Lower leg skin (tissue), 4 donors: ENCODE measurements at regions not wholly inside any gene's neighbourhood (a gene's known extent, or its start where the extent isn't known, plus 50 kb on each side); places are given as distances from the start of the nearest gene placed in this dataset.
"Not testable (repeated sequence)": the region's sequence is repeated elsewhere in the genome, so short reads cannot be mapped to it uniquely, and the experiment has no call there.

Experiments
- DNase-seq, 2 donors: peaks; one replicate each; pipeline ENCODE4 v3.0.0-alpha.2; 2019; ENCODE audit warnings: low spot score in 2 of 2
- H3K4me3 ChIP-seq: fragments of 200-600 bp; sonication (generic); 2 replicates; pipeline ENCODE4 v1.5.1; 2017; ENCODE audit warnings: mild to moderate bottlenecking, low read depth; ENCODE audit not compliant: poor library complexity, severe bottlenecking
- POLR2A ChIP-seq, 2 donors: fragments of 450-650 bp; IDR thresholded peaks; one replicate each; pipeline ENCODE4 v1.6.1; 2016 to 2017; ENCODE audit warnings: antibody characterized with exemption in 2 of 2, mild to moderate bottlenecking in 1 of 2, moderate library complexity in 1 of 2
- WGBS, 2 donors: methylation state at CpG; one replicate each; pipeline ENCODE4 v1.1.5; 2018; 5-methylcytosine and 5-hydroxymethylcytosine counted together
- intact Hi-C: fragments of 100-400 bp; cut with DNase I; formaldehyde crosslinking; loops from one replicate; pipeline ENCODE4 v1.15.0; 2023; ENCODE audit warnings: low total_unique reads
- TF ChIP-seq, protein P1 (sequence below), 3 donors: fragments of 450-650 bp; IDR thresholded peaks; one replicate each; pipeline ENCODE4 v1.5.1; 2016; ENCODE audit warnings: antibody characterized with exemption in 3 of 3, mild to moderate bottlenecking in 3 of 3, moderate library complexity in 2 of 3

DNA sequence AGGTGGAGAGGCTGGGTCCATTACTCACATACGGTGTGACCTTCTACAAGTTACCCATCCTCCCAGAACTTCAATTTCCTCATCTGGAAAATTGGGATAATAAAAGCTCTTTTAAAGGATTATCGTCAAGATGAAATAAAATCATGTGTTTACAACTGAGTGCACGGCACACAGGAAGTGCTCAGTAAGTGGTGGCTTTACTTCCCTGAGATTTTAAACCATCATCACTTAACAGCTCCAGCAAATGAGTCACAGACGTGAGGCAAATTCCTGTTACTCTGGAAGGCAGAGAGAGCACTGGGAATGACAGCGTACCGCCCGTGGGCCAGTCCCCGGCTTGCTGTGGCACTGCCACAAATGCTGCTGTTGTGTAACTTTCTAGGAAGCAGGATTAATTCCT lies 64.1 kb downstream of the MRPL57 start:
- 29 to 37% methylated on average over 8 of the region's 8 CpGs for WGBS, 2 donors
- intact Hi-C loops: no loop called here
- TF ChIP-seq POLR2A (IDR thresholded peaks at IDR 0.05): no peak
- TF ChIP-seq, protein P1, sequence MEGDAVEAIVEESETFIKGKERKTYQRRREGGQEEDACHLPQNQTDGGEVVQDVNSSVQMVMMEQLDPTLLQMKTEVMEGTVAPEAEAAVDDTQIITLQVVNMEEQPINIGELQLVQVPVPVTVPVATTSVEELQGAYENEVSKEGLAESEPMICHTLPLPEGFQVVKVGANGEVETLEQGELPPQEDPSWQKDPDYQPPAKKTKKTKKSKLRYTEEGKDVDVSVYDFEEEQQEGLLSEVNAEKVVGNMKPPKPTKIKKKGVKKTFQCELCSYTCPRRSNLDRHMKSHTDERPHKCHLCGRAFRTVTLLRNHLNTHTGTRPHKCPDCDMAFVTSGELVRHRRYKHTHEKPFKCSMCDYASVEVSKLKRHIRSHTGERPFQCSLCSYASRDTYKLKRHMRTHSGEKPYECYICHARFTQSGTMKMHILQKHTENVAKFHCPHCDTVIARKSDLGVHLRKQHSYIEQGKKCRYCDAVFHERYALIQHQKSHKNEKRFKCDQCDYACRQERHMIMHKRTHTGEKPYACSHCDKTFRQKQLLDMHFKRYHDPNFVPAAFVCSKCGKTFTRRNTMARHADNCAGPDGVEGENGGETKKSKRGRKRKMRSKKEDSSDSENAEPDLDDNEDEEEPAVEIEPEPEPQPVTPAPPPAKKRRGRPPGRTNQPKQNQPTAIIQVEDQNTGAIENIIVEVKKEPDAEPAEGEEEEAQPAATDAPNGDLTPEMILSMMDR (IDR thresholded peaks at IDR 0.05): no peak
- no peak for DNase-seq
- no peak overlapping the region for H3K4me3 ChIP-seq

DNA sequence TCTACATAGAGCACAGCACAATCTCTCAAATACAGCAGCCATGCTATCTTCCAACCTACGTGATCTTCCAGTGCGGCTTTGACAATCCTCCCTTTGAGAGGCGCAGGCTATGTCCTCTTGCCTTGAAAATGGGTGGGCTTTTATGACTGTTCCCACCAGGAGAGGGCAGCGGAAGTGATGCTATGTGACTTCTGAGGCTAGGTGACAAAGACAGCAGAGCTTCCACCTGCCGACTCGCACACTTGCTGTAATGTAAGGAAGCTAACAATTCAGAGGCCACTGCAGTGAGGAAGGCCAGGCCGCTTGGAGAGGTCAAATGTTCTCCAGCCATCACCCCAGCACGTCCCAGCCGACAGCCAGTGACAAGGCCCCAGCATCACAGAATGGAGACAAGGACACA lies 65.8 kb downstream of the MRPL57 start:
- intact Hi-C loops: no loop called here
- H3K4me3 ChIP-seq: no peak overlapping the region
- no peak for DNase-seq
- no peak for TF ChIP-seq POLR2A (IDR thresholded peaks at IDR 0.05)
- TF ChIP-seq, protein P1 (IDR thresholded peaks at IDR 0.05): no peak
- 86 to 89% methylated on average over 9 of the region's 9 CpGs for WGBS, 2 donors

DNA sequence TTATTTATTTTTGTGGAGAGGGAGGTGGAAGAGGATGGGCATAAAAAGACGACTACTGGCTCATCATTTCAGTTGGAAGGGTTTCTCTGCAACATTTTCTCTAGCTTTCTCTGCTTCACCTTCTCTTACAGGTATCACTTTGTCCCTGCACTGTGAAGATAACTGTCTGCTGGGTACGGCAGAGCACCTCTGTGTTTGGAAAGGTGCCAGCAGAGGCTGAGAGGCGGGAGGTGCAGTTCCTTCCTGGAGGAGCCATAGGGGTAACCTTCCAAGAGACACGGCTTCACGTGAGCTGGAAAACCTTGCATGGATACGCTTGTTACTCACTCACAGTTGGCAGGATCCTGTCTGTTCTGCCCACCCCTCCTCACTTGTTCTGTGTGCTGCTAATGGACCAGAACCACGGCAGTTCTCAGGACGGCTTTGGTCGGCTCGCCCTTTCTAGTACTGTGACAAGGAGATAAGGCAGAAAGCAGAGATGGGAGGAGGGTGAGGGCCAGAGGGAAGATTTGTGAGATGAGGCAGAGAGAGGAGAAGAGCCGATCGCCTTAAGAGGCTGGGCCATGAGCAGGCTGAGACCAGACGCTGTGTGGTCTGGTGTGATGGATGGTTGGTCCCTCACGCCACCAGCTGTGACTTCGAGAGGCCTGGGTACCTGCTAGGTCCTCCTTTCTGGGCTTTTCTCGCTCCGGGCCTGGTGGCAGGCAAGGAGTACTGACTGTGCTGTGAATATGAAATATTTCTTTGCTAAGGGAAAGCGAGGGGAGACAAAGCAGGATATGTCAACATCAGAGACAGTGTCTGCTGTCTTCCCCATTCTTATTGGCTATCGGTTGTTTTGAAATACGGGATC lies 66.8 kb downstream of the MRPL57 start:
- intact Hi-C loops: no loop called here
- no peak for TF ChIP-seq POLR2A (IDR thresholded peaks at IDR 0.05)
- TF ChIP-seq, protein P1 (IDR thresholded peaks at IDR 0.05): no peak
- no peak overlapping the region for H3K4me3 ChIP-seq
- 51 to 52% methylated on average over 20 of the region's 20 CpGs for WGBS, 2 donors
- DNase-seq: no peak

GRCh38 chr13:21243898-21244184 lies 67.4 kb downstream of the MRPL57 start:
- H3K4me3 ChIP-seq, DNase-seq, intact Hi-C loops: not testable (repeated sequence)
- 60 to 84% methylated on average over 1 of the region's 1 CpG for WGBS, 2 donors

DNA sequence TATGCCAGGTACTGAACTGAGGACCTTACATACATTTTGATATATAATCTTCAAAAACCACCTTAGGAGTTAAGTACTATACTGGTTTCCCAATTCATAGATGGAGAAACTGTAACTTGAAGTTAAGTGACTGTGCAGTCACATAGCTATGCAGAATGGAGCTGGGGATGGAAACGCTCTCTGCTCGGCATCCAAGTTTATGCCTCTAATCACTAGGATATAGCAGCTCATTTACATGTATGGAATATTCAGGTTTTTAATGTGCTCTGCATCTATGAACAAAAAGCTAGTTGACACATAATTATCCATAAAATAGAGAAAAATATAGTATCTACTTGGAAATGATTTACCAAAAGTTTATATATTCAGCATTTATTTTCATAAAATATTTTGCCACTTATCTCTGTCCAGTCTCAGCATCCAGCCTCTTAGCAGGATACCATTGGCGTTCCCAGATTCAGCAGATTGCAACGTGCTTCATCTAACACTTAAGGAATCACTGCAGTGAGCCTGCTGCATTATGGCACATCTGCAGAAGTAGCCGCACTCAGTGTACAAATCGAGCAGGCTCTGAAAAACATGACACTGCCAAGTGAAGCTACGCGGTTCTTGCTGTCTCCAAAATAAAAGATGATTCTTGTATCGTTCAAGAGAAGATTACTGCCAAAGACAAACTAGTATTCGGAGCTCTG lies 70.4 kb downstream of the MRPL57 start:
- intact Hi-C loops: no loop called here
- 85 to 86% methylated on average over 10 of the region's 10 CpGs for WGBS, 2 donors
- TF ChIP-seq, protein P1 (IDR thresholded peaks at IDR 0.05): no peak
- no peak for TF ChIP-seq POLR2A (IDR thresholded peaks at IDR 0.05)
- no peak overlapping the region for H3K4me3 ChIP-seq
- no peak for DNase-seq

DNA sequence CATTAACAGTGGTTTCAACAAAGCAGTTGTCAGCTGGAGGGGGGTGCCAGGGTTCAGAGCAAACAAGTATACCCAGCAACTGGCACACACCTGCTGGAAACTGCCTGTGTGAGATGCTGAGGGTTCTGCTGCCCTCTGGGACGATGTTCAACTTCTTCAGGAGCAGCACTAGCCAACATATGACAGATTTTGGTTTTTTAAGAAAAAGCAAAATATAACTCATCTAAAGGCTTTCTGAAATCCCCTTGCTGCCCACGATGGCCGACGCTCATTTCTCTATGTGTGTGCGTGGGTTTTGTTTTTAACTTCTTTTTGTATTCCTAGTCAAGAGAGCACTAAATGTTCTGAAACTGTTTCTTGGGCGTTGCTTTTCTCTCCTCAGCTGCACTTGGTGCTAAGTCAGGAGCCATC lies 79.9 kb downstream of the MRPL57 start:
- no peak overlapping the region for H3K4me3 ChIP-seq
- TF ChIP-seq, protein P1 (IDR thresholded peaks at IDR 0.05): no peak
- WGBS, 2 donors: 70 to 80% methylated on average over 6 of the region's 6 CpGs
- intact Hi-C loops: no loop called here
- no peak for DNase-seq
